ENCODE measurements at regions not wholly inside any gene's neighbourhood (a gene's known extent, or its start where the extent isn't known, plus 50 kb on each side); places are given as distances from the start of the nearest gene placed in this dataset.

DNA sequence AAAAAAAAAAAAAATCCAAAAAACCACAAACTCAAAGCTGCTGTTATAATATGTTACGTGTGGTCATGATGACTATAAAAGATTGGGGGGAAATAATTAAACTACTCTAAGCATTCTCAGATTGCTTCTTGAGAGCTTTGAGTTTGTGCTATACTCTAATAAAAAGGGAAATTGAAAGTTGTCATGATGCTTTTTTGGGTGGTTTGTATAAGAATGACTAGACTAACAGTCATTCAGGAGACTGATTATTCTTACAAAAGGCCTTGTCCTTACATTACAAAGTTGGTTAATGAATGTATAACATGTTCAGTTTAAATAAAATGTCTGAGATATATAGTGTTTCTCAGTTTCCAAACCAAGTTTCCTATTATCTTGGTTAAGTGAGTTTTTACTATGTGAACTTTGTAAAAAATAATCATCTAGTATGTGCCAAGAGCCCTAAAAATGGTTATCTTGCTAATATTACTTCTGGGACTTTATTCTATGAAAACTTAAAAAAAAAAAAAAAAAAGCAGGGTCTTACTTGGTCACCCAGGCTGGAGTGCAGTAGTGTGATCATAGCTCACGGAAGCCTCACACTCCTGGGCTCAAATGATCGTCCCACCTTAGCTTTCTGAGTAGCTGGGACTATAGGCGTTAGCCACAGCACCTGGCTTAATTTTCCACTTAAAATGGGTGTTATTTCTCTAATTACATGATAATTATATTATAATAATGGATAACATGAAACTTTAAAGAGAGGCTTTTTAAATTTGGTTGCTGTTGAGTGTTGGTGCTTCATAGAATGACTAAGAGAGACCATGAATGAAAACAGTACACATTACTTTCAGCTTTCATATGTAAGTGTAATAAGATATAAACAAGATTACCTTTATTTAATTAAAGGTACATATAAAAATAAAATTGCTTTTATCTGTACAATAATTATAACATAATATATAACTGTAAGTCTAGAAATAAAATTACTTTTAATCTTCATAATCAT is 459.6 kb upstream of the RGS6 start:
- Histone ChIP-seq H3K9me3 (no peaks in the 10 kb centered on the region), H3K36me3 (no peaks in the 10 kb centered on the region), H3K27me3 (no peaks in the 10 kb centered on the region), H3K4me1 (peaks cover 0 to 14% of the 10 kb centered on the region in 2 donors), H3K4me3 (replicated peaks in 1 of 3) (no peak overlapping the region), H3K27ac (no peak overlapping the region)
- TF ChIP-seq POLR2A (IDR thresholded peaks at IDR 0.05) (no peak), CTCF (IDR thresholded peaks at IDR 0.05) (no peak)
- no peak for DNase-seq
- intact Hi-C loops (cut with DNase I): no loop called here
- WGBS, 2 donors: 93 to 94% methylated on average over 4 of the region's 4 CpGs

GRCh38 chr14:71473843-71474242 is 458.4 kb upstream of the RGS6 start:
- no peaks in the 10 kb centered on the region for H3K9me3 ChIP-seq
- peaks cover 0 to 14% of the 10 kb centered on the region in 2 donors for H3K4me1 ChIP-seq
- no peaks in the 10 kb centered on the region for H3K27me3 ChIP-seq
- H3K36me3 ChIP-seq: no peaks in the 10 kb centered on the region
- TF ChIP-seq POLR2A (IDR thresholded peaks at IDR 0.05) (no peak), CTCF (IDR thresholded peaks at IDR 0.05) (no peak)
- no peak for DNase-seq
- H3K27ac ChIP-seq: no peak overlapping the region
- no peak overlapping the region for H3K4me3 ChIP-seq (replicated peaks in 1 of 3)
- intact Hi-C loops (cut with DNase I): no loop called here
- 94% methylated on average over 2 of the region's 2 CpGs for WGBS, 2 donors

GRCh38 chr14:71474301-71475265 is 457.6 kb upstream of the RGS6 start:
- peaks cover 0 to 14% of the 10 kb centered on the region in 2 donors for H3K4me1 ChIP-seq
- H3K27me3 ChIP-seq: no peaks in the 10 kb centered on the region
- WGBS, 2 donors: 56 to 67% methylated on average over 4 of the region's 4 CpGs
- DNase-seq: no peak
- H3K4me3 ChIP-seq (replicated peaks in 1 of 3): no peak overlapping the region
- H3K27ac ChIP-seq: no peak overlapping the region
- no peak for TF ChIP-seq CTCF (IDR thresholded peaks at IDR 0.05)
- TF ChIP-seq POLR2A (IDR thresholded peaks at IDR 0.05): no peak
- intact Hi-C loops (cut with DNase I): no loop called here
- no peaks in the 10 kb centered on the region for H3K9me3 ChIP-seq
- H3K36me3 ChIP-seq: no peaks in the 10 kb centered on the region

DNA sequence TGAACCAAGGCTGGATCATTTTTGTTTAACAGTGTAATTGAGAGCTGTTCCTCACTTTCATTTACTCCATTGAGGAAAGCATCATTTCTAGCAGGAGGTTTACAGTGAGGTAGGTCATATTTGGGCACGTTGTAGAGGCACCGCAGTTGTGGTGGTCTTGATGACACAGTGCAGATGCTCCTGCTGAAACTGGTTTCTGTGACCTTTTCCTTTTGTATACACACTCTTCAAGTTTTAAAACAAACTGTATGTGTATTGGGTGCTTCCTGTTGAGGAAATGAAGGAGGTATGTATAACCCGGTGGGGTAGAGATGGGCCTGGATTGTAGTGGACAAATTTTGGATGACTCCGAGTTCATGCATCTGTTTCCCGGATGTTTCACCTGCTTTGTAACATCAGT is 456.3 kb upstream of the RGS6 start:
- Histone ChIP-seq H3K4me3 (replicated peaks in 1 of 3) (no peak overlapping the region), H3K27me3 (no peaks in the 10 kb centered on the region), H3K9me3 (no peaks in the 10 kb centered on the region), H3K27ac (no peak overlapping the region), H3K36me3 (no peaks in the 10 kb centered on the region), H3K4me1 (peaks cover 0 to 14% of the 10 kb centered on the region in 2 donors)
- intact Hi-C loops (cut with DNase I): no loop called here
- TF ChIP-seq POLR2A (IDR thresholded peaks at IDR 0.05) (no peak), CTCF (IDR thresholded peaks at IDR 0.05) (no peak)
- 74 to 75% methylated on average over 5 of the region's 5 CpGs for WGBS, 2 donors
- DNase-seq: no peak
